ENCODE measurements at regions not wholly inside any gene's neighbourhood (a gene's known extent, or its start where the extent isn't known, plus 50 kb on each side); places are given as distances from the start of the nearest gene placed in this dataset.

DNA sequence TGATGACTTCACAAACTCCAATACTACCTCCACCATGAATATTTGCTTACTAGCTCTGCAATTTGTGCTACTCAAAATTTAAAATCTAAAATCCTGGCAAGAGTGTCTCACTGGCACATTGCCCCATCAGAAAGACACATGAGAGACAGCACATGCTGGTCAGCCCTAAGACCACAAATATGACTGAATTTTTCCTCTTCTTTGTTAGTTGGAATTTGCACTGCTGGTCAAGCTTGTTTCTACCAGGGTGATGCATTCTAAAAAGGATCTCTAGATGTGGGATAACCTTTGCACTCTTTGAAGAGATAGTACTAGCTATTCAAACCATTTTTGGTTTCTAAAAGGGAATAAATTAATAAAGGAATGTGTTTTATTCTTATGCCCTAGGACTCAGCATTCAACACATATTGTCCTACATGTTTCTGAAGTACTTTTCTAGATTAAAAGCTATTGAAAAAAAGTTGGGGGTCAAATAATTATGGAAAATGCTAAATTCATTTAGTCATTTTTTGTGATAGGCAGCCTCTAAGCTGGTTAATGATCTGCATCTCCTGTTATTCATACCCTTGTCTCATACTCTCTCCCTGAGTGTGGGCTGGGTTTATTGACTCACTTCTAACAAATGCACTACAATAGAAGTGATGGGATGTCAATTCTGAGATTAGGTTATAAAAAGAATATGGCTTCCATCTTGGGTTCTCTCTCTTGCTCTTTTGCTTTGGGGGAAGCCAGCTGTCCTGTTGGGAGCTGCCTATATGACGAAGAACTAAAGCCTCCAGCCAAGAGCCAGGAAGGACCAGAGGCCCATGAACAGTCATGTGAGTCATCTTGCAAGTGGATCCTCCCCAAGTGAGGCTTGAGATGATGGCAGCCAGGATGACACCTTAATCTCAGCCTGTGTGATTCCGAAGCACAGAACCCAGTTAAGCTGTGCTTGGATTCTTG lies 211.5 kb upstream of the CRY1 start:
- Histone ChIP-seq H3K4me3 (ENCODE audit: low read length in 2 of 2) (no peak overlapping the region), H3K27ac (ENCODE audit: low read depth in 1 of 2, low read length in 1 of 2) (no peak overlapping the region), H3K27me3 (ENCODE audit: control insufficient read depth in 2 of 2, insufficient read depth in 1 of 2, low read length in 1 of 2) (no peaks in the 10 kb centered on the region), H3K4me1 (ENCODE audit: control insufficient read depth in 2 of 2, insufficient read depth in 2 of 2, low read length in 2 of 2) (peaks cover 3 to 9% of the 10 kb centered on the region in 2 donors), H3K36me3 (ENCODE audit: control insufficient read depth in 2 of 2, insufficient read depth in 2 of 2, low read length in 1 of 2) (no peaks in the 10 kb centered on the region), H3K9me3 (ENCODE audit: control insufficient read depth in 2 of 2, insufficient read depth in 1 of 2, low read length in 1 of 2) (no peaks in the 10 kb centered on the region)
- no peak for DNase-seq (ENCODE audit: low read depth in 6 of 9, low spot score in 9 of 9)
- 97% methylated on average over 2 of the region's 2 CpGs for WGBS

- Histone ChIP-seq H3K4me1 (ENCODE audit: control insufficient read depth in 2 of 2, insufficient read depth in 2 of 2, low read length in 2 of 2) (peaks cover 3 to 9% of the 10 kb centered on the region in 2 donors), H3K9me3 (ENCODE audit: control insufficient read depth in 2 of 2, insufficient read depth in 1 of 2, low read length in 1 of 2) (no peaks in the 10 kb centered on the region)
- WGBS: 90% methylated on average over 5 of the region's 5 CpGs
Observed at GRCh38 chr12:107306141-107306659, 212.9 kb upstream of the CRY1 start.

DNA sequence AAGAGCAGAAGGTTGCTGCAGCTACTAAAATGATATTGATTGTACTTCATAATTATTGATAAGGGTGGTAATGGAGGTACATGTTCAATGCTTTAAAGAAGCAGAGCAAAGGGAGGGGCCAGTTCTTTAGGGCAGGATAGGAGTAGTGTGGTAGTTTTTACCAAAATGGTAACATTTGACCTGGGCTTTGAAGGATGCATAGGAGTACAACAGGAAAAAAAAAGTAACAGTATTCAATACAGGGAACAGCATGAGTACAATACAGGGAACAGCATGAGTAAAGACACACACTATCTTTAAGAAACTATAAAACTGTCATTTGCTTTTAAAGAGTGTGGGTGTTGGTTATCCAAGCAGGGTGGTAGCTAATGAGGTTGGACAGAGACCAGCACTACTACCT lies 215.0 kb upstream of the CRY1 start:
- Histone ChIP-seq H3K9me3 (ENCODE audit: control insufficient read depth in 2 of 2, insufficient read depth in 1 of 2, low read length in 1 of 2) (no peaks in the 10 kb centered on the region), H3K36me3 (ENCODE audit: control insufficient read depth in 2 of 2, insufficient read depth in 2 of 2, low read length in 1 of 2) (no peaks in the 10 kb centered on the region), H3K4me1 (ENCODE audit: control insufficient read depth in 2 of 2, insufficient read depth in 2 of 2, low read length in 2 of 2) (peaks cover 3 to 9% of the 10 kb centered on the region in 2 donors), H3K27ac (ENCODE audit: low read depth in 1 of 2, low read length in 1 of 2) (no peak overlapping the region), H3K4me3 (ENCODE audit: low read length in 2 of 2) (no peak overlapping the region), H3K27me3 (ENCODE audit: control insufficient read depth in 2 of 2, insufficient read depth in 1 of 2, low read length in 1 of 2) (no peaks in the 10 kb centered on the region)
- no peak for DNase-seq (ENCODE audit: low read depth in 6 of 9, low spot score in 9 of 9)

More at GRCh38 chr12:107306141-107306659, 212.9 kb upstream of the CRY1 start:
- Histone ChIP-seq H3K36me3 (ENCODE audit: control insufficient read depth in 2 of 2, insufficient read depth in 2 of 2, low read length in 1 of 2) (no peaks in the 10 kb centered on the region), H3K27ac (ENCODE audit: low read depth in 1 of 2, low read length in 1 of 2) (no peak overlapping the region), H3K27me3 (ENCODE audit: control insufficient read depth in 2 of 2, insufficient read depth in 1 of 2, low read length in 1 of 2) (no peaks in the 10 kb centered on the region), H3K4me3 (ENCODE audit: low read length in 2 of 2) (no peak overlapping the region)
- no peak for DNase-seq (ENCODE audit: low read depth in 6 of 9, low spot score in 9 of 9)

- WGBS: 11% methylated on average over 4 of the region's 4 CpGs
- peaks cover 3 to 9% of the 10 kb centered on the region in 2 donors for H3K4me1 ChIP-seq (ENCODE audit: control insufficient read depth in 2 of 2, insufficient read depth in 2 of 2, low read length in 2 of 2)
- DNase-seq (ENCODE audit: low read depth in 6 of 9, low spot score in 9 of 9): peak in 3 of 9 donors; percentile 38 to 76 (median 51)
- H3K27me3 ChIP-seq (ENCODE audit: control insufficient read depth in 2 of 2, insufficient read depth in 1 of 2, low read length in 1 of 2): no peaks in the 10 kb centered on the region
- no peak overlapping the region for H3K27ac ChIP-seq (ENCODE audit: low read depth in 1 of 2, low read length in 1 of 2)
- H3K4me3 ChIP-seq (ENCODE audit: low read length in 2 of 2): no peak overlapping the region
- no peaks in the 10 kb centered on the region for H3K36me3 ChIP-seq (ENCODE audit: control insufficient read depth in 2 of 2, insufficient read depth in 2 of 2, low read length in 1 of 2)
- no peaks in the 10 kb centered on the region for H3K9me3 ChIP-seq (ENCODE audit: control insufficient read depth in 2 of 2, insufficient read depth in 1 of 2, low read length in 1 of 2)
Observed at GRCh38 chr12:107309020-107309419, 215.7 kb upstream of the CRY1 start.

GRCh38 chr12:107310621-107311020 lies 217.3 kb upstream of the CRY1 start:
- Histone ChIP-seq H3K36me3 (ENCODE audit: control insufficient read depth in 2 of 2, insufficient read depth in 2 of 2, low read length in 1 of 2) (no peaks in the 10 kb centered on the region), H3K4me1 (ENCODE audit: control insufficient read depth in 2 of 2, insufficient read depth in 2 of 2, low read length in 2 of 2) (peaks cover 3 to 9% of the 10 kb centered on the region in 2 donors), H3K4me3 (ENCODE audit: low read length in 2 of 2) (no peak overlapping the region), H3K27me3 (ENCODE audit: control insufficient read depth in 2 of 2, insufficient read depth in 1 of 2, low read length in 1 of 2) (peaks cover 0 to 6% of the 10 kb centered on the region in 2 donors), H3K9me3 (ENCODE audit: control insufficient read depth in 2 of 2, insufficient read depth in 1 of 2, low read length in 1 of 2) (no peaks in the 10 kb centered on the region), H3K27ac (ENCODE audit: low read depth in 1 of 2, low read length in 1 of 2) (no peak overlapping the region)
- DNase-seq (ENCODE audit: low read depth in 6 of 9, low spot score in 9 of 9): no peak
- 93% methylated on average over 4 of the region's 4 CpGs for WGBS

DNA sequence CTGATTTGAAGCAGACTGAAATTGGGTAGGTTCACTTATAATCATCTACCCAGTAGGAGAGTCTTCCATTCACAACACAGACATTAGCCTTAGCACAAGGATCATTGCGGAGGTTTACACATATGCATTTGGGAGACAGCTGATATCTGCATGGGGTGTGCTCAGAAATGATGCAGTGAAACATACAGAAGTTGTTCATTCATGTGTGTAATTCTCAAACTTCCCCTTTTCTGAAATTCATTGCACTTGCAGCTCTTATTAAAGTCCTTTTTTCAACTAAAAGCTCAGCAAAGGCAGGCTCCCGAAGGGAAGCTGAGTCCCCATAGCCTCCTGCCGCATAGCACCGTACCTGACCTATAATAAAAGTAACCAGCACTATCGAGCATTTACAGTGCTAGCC lies 218.3 kb upstream of the CRY1 start:
- 56% methylated on average over 5 of the region's 5 CpGs for WGBS
- no peak for DNase-seq (ENCODE audit: low read depth in 6 of 9, low spot score in 9 of 9)
- Histone ChIP-seq H3K36me3 (ENCODE audit: control insufficient read depth in 2 of 2, insufficient read depth in 2 of 2, low read length in 1 of 2) (no peaks in the 10 kb centered on the region), H3K27me3 (ENCODE audit: control insufficient read depth in 2 of 2, insufficient read depth in 1 of 2, low read length in 1 of 2) (peaks cover 0 to 6% of the 10 kb centered on the region in 2 donors), H3K4me3 (ENCODE audit: low read length in 2 of 2) (no peak overlapping the region), H3K9me3 (ENCODE audit: control insufficient read depth in 2 of 2, insufficient read depth in 1 of 2, low read length in 1 of 2) (no peaks in the 10 kb centered on the region), H3K4me1 (ENCODE audit: control insufficient read depth in 2 of 2, insufficient read depth in 2 of 2, low read length in 2 of 2) (peaks cover 3 to 9% of the 10 kb centered on the region in 2 donors), H3K27ac (ENCODE audit: low read depth in 1 of 2, low read length in 1 of 2) (no peak overlapping the region)

GRCh38 chr12:107317751-107318555 lies 224.6 kb upstream of the CRY1 start:
- DNase-seq (ENCODE audit: low read depth in 6 of 9, low spot score in 9 of 9): peak in 8 of 9 donors; percentile 65 to 94 (median 86)
- Histone ChIP-seq H3K4me3 (ENCODE audit: low read length in 2 of 2) (peak overlapping the region; percentile 65 to 68), H3K4me1 (ENCODE audit: control insufficient read depth in 2 of 2, insufficient read depth in 2 of 2, low read length in 2 of 2) (peaks cover 11 to 32% of the 10 kb centered on the region in 2 donors), H3K27me3 (ENCODE audit: control insufficient read depth in 2 of 2, insufficient read depth in 1 of 2, low read length in 1 of 2) (peaks cover 0 to 29% of the 10 kb centered on the region in 2 donors), H3K36me3 (ENCODE audit: control insufficient read depth in 2 of 2, insufficient read depth in 2 of 2, low read length in 1 of 2) (no peaks in the 10 kb centered on the region), H3K27ac (ENCODE audit: low read depth in 1 of 2, low read length in 1 of 2) (peak overlapping the region; percentile 39 to 72), H3K9me3 (ENCODE audit: control insufficient read depth in 2 of 2, insufficient read depth in 1 of 2, low read length in 1 of 2) (no peaks in the 10 kb centered on the region)
- 7% methylated on average over 58 of the region's 58 CpGs for WGBS

GRCh38 chr12:107318556-107318805 lies 225.1 kb upstream of the CRY1 start:
- Histone ChIP-seq H3K36me3 (ENCODE audit: control insufficient read depth in 2 of 2, insufficient read depth in 2 of 2, low read length in 1 of 2) (no peaks in the 10 kb centered on the region), H3K27me3 (ENCODE audit: control insufficient read depth in 2 of 2, insufficient read depth in 1 of 2, low read length in 1 of 2) (peaks cover 0 to 29% of the 10 kb centered on the region in 2 donors), H3K4me1 (ENCODE audit: control insufficient read depth in 2 of 2, insufficient read depth in 2 of 2, low read length in 2 of 2) (peaks cover 17 to 38% of the 10 kb centered on the region in 2 donors), H3K4me3 (ENCODE audit: low read length in 2 of 2) (peak overlapping the region; percentile 65 to 68), H3K27ac (ENCODE audit: low read depth in 1 of 2, low read length in 1 of 2) (peak overlapping the region; percentile 39 to 72), H3K9me3 (ENCODE audit: control insufficient read depth in 2 of 2, insufficient read depth in 1 of 2, low read length in 1 of 2) (no peaks in the 10 kb centered on the region)
- under 1% methylated on average over 19 of the region's 19 CpGs for WGBS
- DNase-seq (ENCODE audit: low read depth in 6 of 9, low spot score in 9 of 9): peak in 2 of 9 donors; percentile 18 to 31
